ENCODE measurements at regions not wholly inside any gene's neighbourhood (a gene's known extent, or its start where the extent isn't known, plus 50 kb on each side); places are given as distances from the start of the nearest gene placed in this dataset.

GRCh38 chr5:120073722-120074121 is 390.4 kb upstream of the PRR16 start:
- H3K9me3 ChIP-seq, result no peaks in the 10 kb centered on the region
- TF ChIP-seq POLR2A (IDR thresholded peaks at IDR 0.05) (no peak), EP300 (IDR thresholded peaks at IDR 0.05) (no peak), POLR2AphosphoS5 (IDR thresholded peaks at IDR 0.05) (no peak)
- TF ChIP-seq, protein P1, sequence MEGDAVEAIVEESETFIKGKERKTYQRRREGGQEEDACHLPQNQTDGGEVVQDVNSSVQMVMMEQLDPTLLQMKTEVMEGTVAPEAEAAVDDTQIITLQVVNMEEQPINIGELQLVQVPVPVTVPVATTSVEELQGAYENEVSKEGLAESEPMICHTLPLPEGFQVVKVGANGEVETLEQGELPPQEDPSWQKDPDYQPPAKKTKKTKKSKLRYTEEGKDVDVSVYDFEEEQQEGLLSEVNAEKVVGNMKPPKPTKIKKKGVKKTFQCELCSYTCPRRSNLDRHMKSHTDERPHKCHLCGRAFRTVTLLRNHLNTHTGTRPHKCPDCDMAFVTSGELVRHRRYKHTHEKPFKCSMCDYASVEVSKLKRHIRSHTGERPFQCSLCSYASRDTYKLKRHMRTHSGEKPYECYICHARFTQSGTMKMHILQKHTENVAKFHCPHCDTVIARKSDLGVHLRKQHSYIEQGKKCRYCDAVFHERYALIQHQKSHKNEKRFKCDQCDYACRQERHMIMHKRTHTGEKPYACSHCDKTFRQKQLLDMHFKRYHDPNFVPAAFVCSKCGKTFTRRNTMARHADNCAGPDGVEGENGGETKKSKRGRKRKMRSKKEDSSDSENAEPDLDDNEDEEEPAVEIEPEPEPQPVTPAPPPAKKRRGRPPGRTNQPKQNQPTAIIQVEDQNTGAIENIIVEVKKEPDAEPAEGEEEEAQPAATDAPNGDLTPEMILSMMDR (IDR thresholded peaks at IDR 0.05), result no peak
- no peak overlapping the region for H3K27ac ChIP-seq
- no peak for ATAC-seq
- H3K36me3 ChIP-seq, result no peaks in the 10 kb centered on the region
- no peaks in the 10 kb centered on the region for H3K4me1 ChIP-seq
- no peaks in the 10 kb centered on the region for H3K27me3 ChIP-seq
- no peak overlapping the region for H3K4me3 ChIP-seq

DNA sequence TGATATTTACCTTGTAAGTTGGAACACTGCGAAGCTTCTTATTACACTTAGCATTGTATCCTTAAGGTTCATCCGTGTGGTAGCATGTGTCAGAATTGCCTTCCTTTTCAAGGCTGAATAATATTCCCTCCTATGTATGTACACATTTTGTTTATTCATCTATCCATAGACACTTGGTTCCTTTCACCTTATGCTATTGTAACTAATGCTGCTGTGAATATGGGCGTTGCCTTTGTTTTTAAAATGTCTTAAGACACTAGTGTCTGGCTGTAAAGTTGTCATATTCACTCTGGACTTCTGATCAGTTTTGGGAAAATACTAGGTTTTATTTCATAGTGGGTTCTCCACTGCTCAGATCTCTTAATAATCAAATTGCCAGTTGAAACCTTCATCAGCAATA is 383.3 kb upstream of the PRR16 start:
- TF ChIP-seq POLR2A (IDR thresholded peaks at IDR 0.05), result no peak
- TF ChIP-seq POLR2AphosphoS5 (IDR thresholded peaks at IDR 0.05), result no peak
- TF ChIP-seq, protein P1 (IDR thresholded peaks at IDR 0.05), result no peak
- no peak for TF ChIP-seq EP300 (IDR thresholded peaks at IDR 0.05)
- ATAC-seq, result no peak
- H3K27me3 ChIP-seq, result no peaks in the 10 kb centered on the region
- no peak overlapping the region for H3K27ac ChIP-seq
- H3K4me3 ChIP-seq, result no peak overlapping the region
- no peaks in the 10 kb centered on the region for H3K9me3 ChIP-seq
- no peaks in the 10 kb centered on the region for H3K4me1 ChIP-seq
- no peaks in the 10 kb centered on the region for H3K36me3 ChIP-seq
- 62 to 64% methylated on average over 3 of the region's 3 CpGs for WGBS, 2 donors (ENCODE audit: low coverage in 1 of 2)

- TF ChIP-seq POLR2A (IDR thresholded peaks at IDR 0.05) (no peak), EP300 (IDR thresholded peaks at IDR 0.05) (no peak), POLR2AphosphoS5 (IDR thresholded peaks at IDR 0.05) (no peak)
- TF ChIP-seq, protein P1 (IDR thresholded peaks at IDR 0.05), result no peak
- no peaks in the 10 kb centered on the region for H3K36me3 ChIP-seq
- ATAC-seq, result no peak
- no peak overlapping the region for H3K4me3 ChIP-seq
- H3K27ac ChIP-seq, result no peak overlapping the region
- H3K27me3 ChIP-seq, result no peaks in the 10 kb centered on the region
- 88 to 89% methylated on average over 3 of the region's 3 CpGs for WGBS, 2 donors (ENCODE audit: low coverage in 1 of 2)
- H3K9me3 ChIP-seq, result no peaks in the 10 kb centered on the region
- H3K4me1 ChIP-seq, result no peaks in the 10 kb centered on the region
Measured at GRCh38 chr5:120082316-120083068, 381.6 kb upstream of the PRR16 start.

GRCh38 chr5:120083851-120084542 is 380.1 kb upstream of the PRR16 start:
- no peak for ATAC-seq
- H3K27ac ChIP-seq, result no peak overlapping the region

More at GRCh38 chr5:120083851-120084542, 380.1 kb upstream of the PRR16 start:
- Histone ChIP-seq H3K4me3 (no peak overlapping the region), H3K4me1 (no peaks in the 10 kb centered on the region), H3K36me3 (no peaks in the 10 kb centered on the region), H3K27me3 (no peaks in the 10 kb centered on the region), H3K9me3 (no peaks in the 10 kb centered on the region)
- TF ChIP-seq POLR2AphosphoS5 (IDR thresholded peaks at IDR 0.05) (no peak), POLR2A (IDR thresholded peaks at IDR 0.05) (no peak), EP300 (IDR thresholded peaks at IDR 0.05) (no peak)
- TF ChIP-seq, protein P1 (IDR thresholded peaks at IDR 0.05), result no peak
